Left hindlimb (tissue), 1 donor: ENCODE measurements at regions not wholly inside any gene's neighbourhood (a gene's known extent, or its start where the extent isn't known, plus 50 kb on each side); places are given as distances from the start of the nearest gene placed in this dataset.

Source experiments
- DNase-seq: peaks from one replicate; pipeline ENCODE4 v3.0.0-alpha.2; 2018

DNA sequence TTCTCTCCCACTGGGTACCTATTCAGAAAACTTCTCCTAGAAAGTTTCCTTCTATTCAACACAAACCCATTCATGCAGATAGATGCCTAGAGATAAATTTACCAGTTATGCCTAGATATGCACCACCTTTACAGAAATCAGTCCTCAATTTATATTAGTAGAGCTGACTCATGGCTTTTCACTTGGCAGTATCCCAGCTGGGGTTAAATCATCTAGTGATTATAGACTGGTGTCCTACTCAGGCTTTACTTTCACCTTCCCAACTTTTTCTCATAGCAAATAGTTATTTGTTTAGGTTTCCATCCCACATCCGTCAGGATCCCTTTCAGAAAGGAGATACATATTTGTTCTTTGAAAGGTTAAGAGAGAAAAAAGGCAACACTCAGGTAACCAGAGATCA, 124.5 kb downstream of the AQP4 start:
- no peak for DNase-seq

DNA sequence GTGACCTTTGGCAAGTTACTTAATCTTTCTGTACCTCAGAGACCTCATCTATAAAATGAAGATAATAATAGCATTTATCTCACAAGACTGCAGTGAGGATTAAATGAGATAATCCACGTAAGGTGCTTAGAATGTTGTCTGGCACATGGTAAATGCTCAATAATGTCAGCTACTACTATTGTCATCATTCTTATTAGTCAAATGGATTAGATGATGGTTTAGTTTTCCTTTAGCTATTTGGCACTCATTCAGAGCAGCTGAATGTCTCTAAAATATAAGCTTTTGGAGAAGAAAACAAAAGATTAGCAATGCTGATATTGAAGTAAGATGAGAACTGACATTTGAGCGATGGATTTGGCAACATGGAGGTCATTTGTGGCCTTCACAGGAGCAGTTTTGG, 125.1 kb downstream of the AQP4 start:
- no peak for DNase-seq

DNA sequence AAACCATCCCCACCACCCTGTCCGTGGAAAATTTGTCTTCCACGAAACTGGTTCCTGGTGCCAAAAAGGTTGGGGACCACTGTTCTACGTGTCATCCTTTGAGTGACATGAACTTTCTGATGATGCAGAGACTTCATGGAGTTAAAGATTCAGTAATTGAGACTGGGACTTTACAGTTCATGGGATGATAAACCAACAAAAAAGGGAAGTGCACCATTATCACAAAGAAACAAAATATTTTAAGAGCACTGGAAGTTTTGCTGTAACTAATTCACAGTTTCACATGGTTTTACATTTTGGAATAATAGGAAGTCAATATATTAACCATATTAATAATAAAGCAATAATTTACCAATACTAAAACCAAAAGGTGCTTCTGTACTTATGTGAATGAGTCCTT, 126.8 kb downstream of the AQP4 start:
- DNase-seq, result no peak

DNA sequence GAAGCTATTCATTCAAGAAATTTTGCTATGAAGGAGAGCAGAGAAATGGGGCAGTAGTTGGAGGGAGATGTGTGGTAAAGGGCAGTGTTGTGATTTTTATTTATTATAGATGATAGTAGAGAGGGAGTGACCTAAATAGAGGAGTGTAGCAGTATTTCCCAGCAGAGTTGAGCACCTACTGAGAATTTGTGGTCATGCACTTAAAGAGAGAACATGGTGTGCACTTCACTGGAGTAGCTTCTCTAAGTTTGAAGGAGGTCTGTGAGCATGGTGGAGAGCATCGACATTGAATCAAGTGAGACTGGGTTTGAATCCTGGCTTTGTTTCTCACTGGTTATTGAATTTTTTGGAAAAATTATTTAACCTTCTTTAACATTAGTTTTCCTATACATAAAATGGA, 129.2 kb downstream of the AQP4 start:
- no peak for DNase-seq

DNA sequence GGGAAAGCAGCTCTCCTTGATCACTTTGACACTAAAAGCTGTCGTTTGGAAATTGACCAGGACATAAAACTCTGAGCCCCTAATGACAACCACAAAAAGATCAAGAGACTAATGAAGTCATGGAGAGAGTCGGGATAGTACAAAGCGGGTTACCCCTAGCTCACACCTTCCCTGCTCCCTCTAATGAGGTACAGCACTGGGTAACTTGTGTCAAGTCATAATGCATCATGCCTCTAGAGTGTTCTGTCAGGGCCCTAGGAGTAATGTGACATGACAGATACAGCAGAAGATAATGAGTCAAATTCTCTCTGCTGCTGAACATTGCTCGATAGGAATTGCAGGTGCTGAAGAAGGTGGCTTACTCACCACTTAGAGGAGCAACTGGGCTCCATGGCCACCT, 130.7 kb downstream of the AQP4 start:
- DNase-seq, result no peak

DNA sequence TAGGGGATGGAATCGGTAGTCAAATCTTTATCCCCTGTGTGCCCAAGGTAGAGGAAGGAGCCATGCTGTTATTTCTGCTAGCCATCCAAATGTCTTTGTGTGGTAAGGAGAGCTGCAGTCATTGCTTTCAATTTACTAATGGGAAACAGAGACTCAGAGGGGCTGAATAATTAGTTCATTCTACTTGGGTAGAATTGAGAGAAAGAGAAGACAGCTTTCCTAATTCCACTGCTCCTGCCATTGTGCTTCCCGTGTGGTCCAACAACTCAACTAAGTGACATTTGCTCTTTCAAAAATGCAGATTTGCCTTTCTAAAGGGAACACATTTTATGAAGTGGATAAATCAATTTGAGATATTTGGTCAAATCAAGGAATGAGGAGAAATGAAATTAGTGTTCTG, 136.1 kb downstream of the AQP4 start:
- DNase-seq, result no peak

DNA sequence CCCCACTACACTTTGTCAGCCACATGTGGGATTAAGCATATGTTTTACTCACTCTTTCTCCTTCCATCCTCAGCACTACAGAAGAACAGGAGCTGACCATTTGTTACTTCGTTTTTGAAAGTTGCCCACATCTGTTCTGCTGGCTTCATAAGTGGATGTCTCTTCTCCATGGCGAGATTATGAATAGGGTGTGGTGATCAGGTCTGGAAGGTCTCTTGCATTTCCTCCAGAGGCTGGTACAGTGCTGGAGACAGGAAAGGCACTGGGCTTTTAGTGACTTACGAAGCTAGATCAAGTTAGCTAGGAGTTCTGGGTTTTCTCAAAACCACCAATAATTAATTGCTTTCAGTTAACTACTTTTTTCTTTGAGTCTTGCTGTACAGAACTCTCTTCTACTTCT, 136.5 kb downstream of the AQP4 start:
- DNase-seq, result no peak

DNA sequence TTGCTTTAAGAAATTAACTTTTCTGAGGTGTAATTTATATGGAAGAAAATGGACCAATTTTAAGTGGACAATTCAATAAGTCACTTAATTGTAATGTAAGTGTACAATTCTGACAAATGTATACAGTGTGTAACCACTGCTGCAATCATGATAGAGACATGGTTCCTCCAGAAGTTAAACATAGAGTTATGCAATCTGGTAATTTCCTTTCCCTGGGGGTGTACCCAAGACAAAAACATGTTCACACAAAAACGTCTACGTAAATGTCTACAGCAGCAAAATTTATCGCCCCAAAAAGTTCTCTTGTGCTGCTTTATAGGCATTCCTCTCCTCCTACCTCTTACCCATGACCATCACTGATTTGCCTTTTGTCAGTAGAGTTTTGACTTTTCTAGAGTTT, 141.5 kb downstream of the AQP4 start:
- no peak for DNase-seq

DNA sequence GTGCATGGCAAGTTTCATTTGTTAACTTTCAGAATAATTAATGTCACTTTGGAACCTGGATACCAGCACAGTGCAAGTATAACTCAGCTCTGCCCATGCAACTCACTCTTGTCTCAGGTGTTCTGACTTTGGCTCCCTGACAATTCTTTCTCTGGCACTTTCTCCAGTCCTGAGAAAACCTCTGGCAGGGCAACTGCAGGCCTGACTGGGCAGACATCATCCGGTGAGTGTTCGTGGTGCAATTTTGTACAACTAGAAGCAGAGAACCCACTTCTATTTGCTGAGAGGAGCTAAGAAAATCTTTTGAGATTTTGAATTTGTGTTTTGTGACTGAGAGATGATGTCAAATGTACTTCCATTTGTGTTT, 143.0 kb downstream of the AQP4 start:
- no peak for DNase-seq

DNA sequence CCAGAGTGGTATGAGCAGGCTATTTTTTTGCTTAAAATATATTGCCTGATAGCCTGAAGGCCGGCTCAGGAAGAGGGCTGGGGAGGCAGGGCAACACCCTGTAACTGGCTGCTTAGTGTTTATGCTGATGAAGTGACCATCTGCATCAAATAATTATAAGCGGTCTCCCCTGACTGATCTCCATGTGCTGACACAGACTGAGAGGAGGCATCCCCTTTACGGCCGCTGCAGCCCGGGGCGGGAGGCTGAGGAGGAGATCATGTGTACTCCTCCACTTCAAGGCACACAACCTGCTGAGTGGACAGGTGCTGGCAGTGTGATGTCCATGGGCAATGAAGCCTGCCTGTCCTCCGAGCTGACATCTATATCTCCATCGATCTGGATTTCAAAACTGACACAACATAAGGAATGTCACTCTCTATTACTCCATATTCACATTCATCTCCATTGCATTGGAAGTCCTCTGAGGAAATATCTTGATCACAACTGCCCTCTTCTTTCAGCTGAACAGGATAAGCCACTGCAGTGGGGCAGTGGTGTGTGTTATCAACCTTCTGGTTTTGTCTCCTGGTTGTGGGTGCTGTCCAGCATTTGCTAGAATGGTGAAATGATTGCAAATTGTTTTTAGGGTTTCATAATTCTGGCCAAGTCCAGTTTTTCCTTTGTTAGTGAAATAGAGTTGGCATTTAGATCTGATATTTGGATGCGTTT, 143.5 kb downstream of the AQP4 start:
- DNase-seq, result no peak

DNA sequence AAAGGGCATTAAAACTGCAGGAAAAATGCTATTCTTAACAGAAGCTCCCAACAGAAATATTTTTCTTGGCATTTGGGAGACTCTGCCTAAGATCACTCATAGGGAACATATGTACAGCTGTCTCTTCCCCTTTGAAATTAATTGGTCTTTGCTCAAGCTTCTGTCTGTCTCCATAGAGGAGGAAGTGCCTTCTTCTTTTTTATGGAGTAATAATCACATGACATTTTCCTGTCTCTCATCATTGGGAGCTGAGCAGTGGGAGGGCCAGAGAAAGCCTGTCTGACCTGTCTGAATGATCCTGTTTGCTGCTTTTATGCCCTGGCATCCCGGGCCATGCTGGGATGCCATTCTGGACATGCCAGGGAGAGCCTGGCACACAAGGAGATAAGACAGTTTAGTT, 145.6 kb downstream of the AQP4 start:
- DNase-seq, result no peak

DNA sequence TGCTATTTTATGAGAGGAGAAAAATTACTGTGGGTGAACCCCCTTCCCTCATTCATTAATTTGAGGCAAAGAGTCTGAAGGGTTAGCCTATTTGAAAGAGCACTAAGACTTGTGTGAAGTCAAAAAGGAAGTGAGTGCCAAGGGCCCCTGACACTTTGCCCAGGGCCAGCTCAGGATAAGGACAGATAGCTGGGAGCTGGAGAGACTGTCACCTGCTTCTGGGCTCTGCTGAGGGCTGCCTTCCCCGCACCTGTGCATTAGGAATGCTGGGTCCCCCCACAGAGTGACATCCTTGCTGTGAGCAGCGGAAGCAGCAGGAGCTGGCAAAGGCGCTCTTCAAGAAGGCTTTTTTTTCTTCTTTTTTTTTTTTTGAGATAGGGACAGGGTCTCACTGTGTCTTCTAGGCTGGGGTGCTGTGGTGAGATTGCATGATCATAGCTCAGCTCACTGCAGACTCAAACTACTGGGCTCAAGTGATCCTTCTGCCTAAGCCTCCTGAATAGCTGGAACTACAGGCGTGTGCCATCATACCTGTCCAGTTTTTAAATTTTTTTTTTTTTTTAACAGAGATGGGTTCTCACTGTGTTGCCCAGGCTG, 148.3 kb downstream of the AQP4 start:
- no peak for DNase-seq

DNA sequence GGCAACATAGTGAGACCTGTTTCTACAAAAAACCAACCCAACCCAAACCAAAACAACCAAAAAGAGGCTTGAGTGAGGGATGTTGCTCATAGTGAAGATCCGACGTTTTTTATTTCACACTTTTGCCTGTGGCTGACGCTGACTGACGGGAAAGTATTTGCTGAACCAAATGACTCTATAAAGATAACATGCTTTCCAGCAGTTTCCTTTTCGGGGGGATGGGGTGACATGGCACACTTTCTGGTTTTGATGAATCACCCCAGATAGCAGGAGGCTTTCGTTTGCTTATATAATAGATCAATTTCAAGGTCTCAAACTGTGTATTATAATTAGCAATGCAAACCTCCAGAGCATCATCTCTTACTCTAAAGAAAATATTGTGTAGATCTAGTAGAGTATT, 150.8 kb downstream of the AQP4 start:
- no peak for DNase-seq

DNA sequence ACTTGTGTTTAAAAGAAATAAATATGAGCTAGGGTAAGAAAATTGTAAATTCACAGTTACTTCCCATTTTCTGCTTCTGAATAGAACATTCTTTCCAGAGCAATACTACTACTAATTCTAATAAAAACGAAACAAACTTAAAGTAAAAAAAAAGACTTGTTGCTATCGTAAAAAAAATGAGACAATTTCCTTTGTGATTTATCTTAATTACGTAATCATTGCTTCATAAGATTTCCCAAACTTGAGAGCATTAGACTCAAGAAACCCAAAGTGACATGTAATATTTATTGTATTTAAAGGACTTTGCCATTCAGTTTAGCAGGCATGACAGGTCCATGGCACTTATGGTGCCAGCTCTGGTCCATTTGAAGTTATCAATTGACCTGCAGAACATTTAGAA, 153.8 kb downstream of the AQP4 start:
- no peak for DNase-seq

DNA sequence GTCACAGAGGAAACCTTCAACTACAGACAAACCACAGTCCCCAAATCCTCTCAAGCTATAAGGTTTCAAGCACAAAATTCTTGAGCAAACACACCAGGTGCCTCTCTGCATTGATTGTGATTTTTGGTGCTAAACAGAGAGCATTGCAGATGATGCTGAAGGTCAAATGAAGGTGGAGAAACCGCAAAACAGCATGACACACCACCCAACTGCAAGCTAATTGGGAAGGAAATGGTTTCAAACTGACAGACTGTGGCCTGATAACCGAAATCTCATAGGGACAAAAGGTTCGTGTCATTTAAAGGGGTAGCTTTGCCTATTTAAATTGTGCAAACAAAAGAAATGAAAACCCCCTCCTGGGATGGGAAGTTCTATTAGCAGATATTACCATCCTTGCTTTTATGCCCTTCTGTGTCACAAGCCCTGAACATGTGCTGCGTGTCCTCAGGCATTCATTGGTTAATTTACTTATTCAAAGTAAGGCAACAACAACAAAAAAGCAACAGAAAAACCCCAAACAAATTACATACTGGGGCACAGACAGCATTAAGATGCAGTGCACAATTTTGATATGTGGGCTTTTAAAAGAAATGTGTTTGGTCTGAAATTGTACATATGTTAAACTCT, 154.9 kb downstream of the AQP4 start:
- no peak for DNase-seq

DNA sequence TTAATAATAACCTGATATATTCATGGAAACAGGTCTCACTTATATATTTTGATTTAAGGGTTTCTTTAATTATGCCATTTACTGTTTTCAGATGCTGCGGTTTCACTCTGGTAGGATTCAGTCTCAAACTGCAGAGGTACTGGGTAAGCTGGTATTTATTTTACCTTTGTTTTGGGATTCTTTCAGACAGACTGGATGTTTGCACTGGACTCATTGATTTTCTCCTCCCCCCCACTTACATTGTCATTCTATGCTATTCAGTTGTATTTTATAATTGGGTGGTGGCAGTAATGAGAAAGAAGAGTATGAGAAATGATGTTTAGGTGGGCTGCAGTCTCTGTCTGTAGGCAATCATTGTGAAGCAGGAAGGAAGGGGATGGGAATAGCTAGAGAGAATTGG, 155.6 kb downstream of the AQP4 start:
- no peak for DNase-seq

DNA sequence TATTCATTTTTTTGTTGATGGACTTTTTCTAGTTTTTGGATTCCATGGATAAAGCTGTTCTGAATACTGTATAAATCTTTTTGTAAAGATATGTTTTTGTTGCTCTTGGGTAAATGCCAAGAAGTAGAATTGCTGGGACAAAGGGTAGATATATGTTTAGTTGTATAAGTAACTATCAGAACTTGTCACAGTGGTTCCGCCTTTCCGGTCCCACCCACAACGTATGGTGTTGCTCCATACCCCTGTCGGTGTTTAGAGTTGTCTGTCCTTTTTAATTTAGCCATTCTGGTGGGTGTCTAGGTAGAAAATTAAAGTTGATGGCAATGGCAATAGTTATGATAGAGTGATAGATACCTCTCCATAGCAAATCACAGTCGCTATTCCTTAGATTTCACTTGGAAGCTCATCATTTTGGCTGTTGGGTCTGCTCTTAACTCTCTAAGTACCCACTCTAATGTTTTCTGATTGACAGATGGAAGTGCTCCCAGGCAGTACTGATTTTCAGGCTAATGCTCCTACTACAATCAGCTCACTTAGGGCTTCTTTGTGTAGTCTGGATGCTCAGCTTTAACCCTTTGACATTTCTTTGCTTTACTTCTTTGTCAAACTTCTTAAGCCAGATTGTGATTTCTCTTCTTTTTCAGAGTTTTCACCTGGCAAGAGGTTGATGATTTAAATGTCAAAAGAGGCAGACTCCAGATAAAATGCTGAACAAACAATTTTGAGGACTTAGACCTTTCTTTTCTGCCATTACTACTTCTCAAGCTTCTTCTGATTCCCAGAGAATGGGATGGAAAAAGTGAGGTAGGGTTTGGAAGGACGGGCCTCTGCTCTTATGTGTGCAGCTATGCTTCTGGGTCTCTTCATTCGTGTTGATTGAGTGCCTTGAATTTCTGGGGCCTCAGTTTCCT, 156.4 kb downstream of the AQP4 start:
- no peak for DNase-seq

DNA sequence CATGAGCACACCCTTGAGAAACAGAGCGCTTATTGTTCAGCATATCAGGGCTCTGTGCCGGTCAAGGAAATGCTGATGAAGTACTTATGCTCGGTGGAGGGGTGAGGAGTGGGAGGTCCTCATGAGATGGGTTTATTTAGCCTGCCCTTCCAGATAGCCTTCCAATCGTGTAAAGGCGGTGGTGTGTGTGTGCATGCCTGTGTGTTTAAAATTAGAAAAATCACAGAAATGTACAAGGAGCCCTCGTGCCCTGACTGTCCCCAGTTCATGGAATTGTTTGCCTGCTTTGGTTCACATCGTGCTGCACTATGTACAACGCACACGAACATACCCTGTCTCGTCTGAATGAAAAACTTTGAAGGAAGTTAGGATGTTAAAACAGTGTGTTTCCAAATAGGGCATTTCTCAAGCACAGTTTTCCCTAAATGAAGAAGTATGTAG, 158.6 kb downstream of the AQP4 start:
- DNase-seq, result no peak

DNA sequence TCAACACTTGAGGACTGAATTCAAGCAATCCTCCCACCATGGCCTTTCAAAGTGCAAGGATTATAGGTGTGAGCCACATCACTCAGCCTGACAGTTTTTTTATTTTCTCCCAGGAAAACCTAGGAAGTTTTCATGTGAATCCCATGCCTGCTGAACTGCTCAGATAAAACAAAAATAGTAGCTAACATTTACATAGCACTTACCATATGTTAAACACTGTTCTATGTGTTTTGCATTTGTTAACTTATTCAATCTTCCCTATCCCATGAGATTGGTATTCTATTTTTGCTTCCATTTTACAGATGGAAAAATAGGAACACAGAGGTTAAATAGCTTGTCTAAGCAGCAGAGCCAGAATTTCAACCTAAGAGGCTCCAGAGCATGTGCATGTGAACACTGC, 157.4 kb upstream of the KCTD1 start:
- no peak for DNase-seq

DNA sequence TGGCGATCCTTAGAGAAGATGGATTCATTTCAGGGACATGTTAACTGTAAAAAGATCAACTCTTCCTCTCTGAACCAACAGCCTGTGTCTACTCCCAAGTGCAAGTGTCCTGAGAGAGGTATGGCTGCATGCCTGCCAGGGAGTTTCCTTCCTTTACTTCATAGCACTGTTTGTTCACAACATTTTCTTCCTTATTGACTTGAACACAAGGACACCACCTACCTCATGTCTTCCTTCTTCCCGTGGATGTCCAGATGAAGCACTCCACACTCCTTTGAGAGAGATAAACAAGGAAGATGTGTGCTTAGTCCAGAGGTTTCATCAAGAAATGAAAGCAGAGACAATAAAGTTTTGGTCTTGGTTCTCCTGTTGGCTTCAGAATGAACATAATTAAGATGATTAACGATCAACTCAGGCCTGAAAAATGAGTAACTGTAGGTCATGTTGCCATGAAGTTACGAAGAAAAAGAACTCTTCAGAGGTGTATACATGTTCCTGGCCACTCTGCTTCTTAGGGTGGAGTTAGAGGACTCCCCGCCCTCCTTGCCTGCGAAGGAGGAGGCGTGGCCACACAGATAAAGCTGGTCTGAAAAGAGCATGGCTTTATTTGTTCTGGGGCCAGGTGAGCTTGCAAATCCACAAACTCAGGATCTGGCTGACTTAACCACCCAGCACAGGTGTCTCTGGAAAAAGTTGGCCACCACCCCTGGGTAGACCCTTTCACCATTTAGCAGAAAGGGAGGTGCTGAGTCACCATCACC, 155.0 kb upstream of the KCTD1 start:
- no peak for DNase-seq

DNA sequence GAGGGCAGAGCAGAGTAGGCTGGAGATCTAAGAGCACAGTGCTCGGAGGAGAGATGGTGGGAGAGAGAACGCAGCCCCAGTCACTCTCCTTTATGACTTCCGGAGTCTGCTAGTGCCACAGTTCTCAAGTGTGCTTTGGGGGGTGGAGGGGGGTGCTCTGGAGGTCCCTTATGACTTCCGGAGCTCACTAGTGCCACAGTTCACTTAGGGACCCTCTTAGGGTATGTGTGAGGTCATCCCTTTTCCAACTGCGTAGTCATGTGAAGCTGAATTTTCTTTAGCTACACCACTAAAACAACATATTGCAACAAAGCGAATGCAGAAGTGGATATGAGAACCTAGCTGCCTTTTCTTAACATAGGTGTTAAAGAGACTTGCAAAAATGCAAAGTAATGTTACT, 153.7 kb upstream of the KCTD1 start:
- DNase-seq, result no peak

DNA sequence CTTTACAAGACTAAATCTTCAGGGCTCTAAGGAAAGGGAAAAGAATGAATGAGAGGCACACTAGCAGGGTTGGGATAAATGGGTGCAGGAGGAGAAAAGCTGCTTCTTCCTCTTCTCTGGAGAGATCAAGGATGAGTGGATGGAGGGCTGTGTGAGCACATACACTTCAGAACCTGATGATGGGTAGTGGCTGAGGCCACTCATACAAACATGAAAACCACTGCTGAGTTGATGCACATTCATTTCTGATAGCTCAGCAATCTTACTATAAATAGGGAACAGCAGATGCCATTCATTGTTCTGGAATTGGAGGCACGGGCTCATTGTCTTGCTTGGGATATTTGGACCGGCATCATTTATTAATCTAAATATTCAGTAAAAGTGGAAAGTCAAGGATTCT, 152.4 kb upstream of the KCTD1 start:
- DNase-seq, result no peak

DNA sequence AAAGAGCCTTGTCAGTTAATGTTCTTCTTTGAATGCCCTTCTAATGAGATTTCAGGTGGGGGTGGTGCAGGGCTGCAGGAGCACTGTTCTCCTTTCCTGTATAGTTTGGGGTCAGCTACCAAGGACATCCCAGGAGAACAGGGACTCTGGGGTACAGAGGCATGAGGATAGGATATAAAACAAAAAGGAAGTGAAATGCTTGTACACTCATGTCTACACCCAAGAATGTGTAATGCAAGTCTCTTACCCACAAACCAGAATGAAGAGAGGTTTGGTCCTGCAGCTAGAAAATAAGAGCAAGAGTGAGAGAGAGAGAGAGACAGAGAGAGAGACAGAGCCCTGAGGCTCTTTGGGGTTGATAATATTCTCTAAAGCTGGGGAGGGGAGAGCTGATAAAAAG, 151.8 kb upstream of the KCTD1 start:
- DNase-seq, result no peak
